Natural killer cell (primary cell): ENCODE measurements at regions not wholly inside any gene's neighbourhood (a gene's known extent, or its start where the extent isn't known, plus 50 kb on each side); places are given as distances from the start of the nearest gene placed in this dataset.

Experiments
- ATAC-seq, 3 donors: fragments of 150-1000 bp in 2 of 3; fragments of 200-7000 bp in 1 of 3; cut with Tn5 transposase; 1 replicate in 1 of 3; 2 replicates in 2 of 3; pipeline ENCODE4 v1.10.0; 2021; ENCODE audit warnings: mild to moderate bottlenecking in 2 of 3, moderate library complexity in 2 of 3
- DNase-seq, 2 donors: peaks; one replicate each; pipeline versions ENCODE4 v3.0.0 to v3.0.0-alpha.2; 2013 to 2021; ENCODE audit warnings: mixed read lengths in 1 of 2
- H3K27ac ChIP-seq: one replicate; pipeline ENCODE4 v1.5.1; 2013; ENCODE audit warnings: mild to moderate bottlenecking, low read length
- H3K27me3 ChIP-seq: one replicate; pipeline ENCODE4 v1.6.1; 2013; ENCODE audit warnings: low read length; ENCODE audit not compliant: control insufficient read depth, insufficient read depth
- H3K36me3 ChIP-seq: one replicate; pipeline ENCODE4 v1.6.1; 2013; ENCODE audit warnings: low read length; ENCODE audit not compliant: control insufficient read depth, insufficient read depth
- H3K4me1 ChIP-seq: one replicate; pipeline ENCODE4 v1.6.1; 2013; ENCODE audit warnings: low read length; ENCODE audit not compliant: control insufficient read depth, insufficient read depth
- H3K4me3 ChIP-seq: one replicate; pipeline ENCODE4 v1.5.1; 2013; ENCODE audit warnings: low read length
- H3K9me3 ChIP-seq: one replicate; pipeline ENCODE4 v1.6.1; 2013; ENCODE audit warnings: low read length; ENCODE audit not compliant: control insufficient read depth, insufficient read depth
- H3K27ac Mint-ChIP-seq, 2 donors: one replicate each; pipeline ENCODE4 v1.8.0; 2022; ENCODE audit warnings: mild to moderate bottlenecking in 2 of 2, mixed read lengths in 2 of 2, moderate library complexity in 1 of 2
- H3K27me3 Mint-ChIP-seq, 2 donors: one replicate each; pipeline ENCODE4 v1.8.0; 2022; ENCODE audit warnings: low read depth in 2 of 2, mixed read lengths in 2 of 2
- H3K36me3 Mint-ChIP-seq: one replicate; pipeline ENCODE4 v1.8.0; 2022; ENCODE audit warnings: mixed read lengths
- H3K4me1 Mint-ChIP-seq, 2 donors: one replicate each; pipeline ENCODE4 v1.8.0; 2022; ENCODE audit warnings: mixed read lengths in 2 of 2
- H3K4me3 Mint-ChIP-seq: one replicate; pipeline ENCODE4 v1.8.0; 2022; ENCODE audit warnings: mild to moderate bottlenecking, moderate library complexity, mixed read lengths
- H3K9me3 Mint-ChIP-seq, 2 donors: one replicate each; pipeline ENCODE4 v1.8.0; 2022; ENCODE audit warnings: mixed read lengths in 2 of 2
- CTCF ChIP-seq: fragments of 200-600 bp; IDR thresholded peaks from one replicate; pipeline ENCODE4 v1.8.0; 2022; ENCODE audit warnings: antibody characterized with exemption
- WGBS: methylation state at CpG from one replicate; pipeline ENCODE4 v1.1.7; 2013; ENCODE audit warnings: missing lambda C conversion rate; ENCODE audit not compliant: insufficient coverage; 5-methylcytosine and 5-hydroxymethylcytosine counted together
- intact Hi-C: fragments of 100-400 bp; cut with micrococcal nuclease; formaldehyde crosslinking; loops from one replicate; pipeline ENCODE4 v1.14.2; 2022

DNA sequence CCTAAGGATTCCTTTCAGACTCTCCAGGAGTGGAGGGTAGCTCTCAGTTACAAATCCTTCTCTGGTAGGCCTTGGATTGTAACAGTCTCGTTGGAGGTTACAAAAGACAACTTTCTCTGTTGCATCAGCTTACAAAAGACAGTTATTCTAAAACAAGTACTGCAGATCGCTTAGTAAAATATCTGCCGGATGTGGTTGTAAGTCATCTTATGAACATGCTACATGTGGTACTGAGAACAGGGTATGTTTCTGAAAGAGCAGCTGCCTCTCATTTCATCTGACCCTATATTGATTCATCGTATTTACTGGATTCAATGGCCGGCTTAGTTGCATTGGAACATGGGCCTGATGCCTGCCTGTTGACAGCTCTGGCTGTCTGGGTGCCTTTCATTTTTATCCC, 157.4 kb downstream of the PTCSC3 start:
- H3K27ac ChIP-seq = no peak overlapping the region
- intact Hi-C loops = no loop called here
- no peaks in the 10 kb centered on the region for H3K9me3 ChIP-seq
- H3K27me3 Mint-ChIP-seq = peaks cover 2 to 6% of the 10 kb centered on the region in 2 donors
- H3K36me3 Mint-ChIP-seq = no peaks in the 10 kb centered on the region
- no peak overlapping the region for H3K4me3 Mint-ChIP-seq
- no peaks in the 10 kb centered on the region for H3K4me1 ChIP-seq
- DNase-seq = no peak
- no peaks in the 10 kb centered on the region for H3K9me3 Mint-ChIP-seq
- no peaks in the 10 kb centered on the region for H3K4me1 Mint-ChIP-seq
- no peak for ATAC-seq
- no peaks in the 10 kb centered on the region for H3K36me3 ChIP-seq
- TF ChIP-seq CTCF = no peak
- H3K4me3 ChIP-seq = no peak overlapping the region
- no peaks in the 10 kb centered on the region for H3K27me3 ChIP-seq
- 100% methylated on average over 5 of the region's 5 CpGs for WGBS
- H3K27ac Mint-ChIP-seq = no peak overlapping the region

DNA sequence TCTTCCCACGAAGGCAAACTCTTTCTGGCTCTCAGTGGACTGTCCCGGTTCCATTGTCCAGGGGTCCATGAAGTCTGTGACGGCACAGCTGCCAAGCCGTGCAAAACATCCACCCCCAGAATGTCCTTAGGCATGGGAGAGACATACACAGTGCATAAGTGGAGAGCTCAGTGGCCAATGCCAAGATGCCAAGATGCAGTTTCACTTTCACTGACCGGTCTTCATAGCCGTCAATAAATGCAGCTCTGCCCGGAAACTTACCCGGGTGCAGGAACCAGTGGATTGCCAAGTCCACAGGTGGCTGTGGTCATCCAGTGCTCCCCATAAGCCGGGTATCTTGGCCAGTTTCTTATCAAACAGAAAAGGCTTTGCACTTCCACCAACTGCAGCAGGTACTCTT, 162.3 kb downstream of the PTCSC3 start:
- Mint-ChIP-seq H3K4me1 (no peaks in the 10 kb centered on the region), H3K4me3 (no peak overlapping the region), H3K27ac (no peak overlapping the region), H3K27me3 (no peaks in the 10 kb centered on the region), H3K36me3 (no peaks in the 10 kb centered on the region), H3K9me3 (no peaks in the 10 kb centered on the region)
- Histone ChIP-seq H3K27ac (no peak overlapping the region), H3K27me3 (no peaks in the 10 kb centered on the region), H3K4me1 (no peaks in the 10 kb centered on the region), H3K4me3 (no peak overlapping the region), H3K9me3 (no peaks in the 10 kb centered on the region), H3K36me3 (no peaks in the 10 kb centered on the region)
- intact Hi-C loops = no loop called here
- 84% methylated on average over 9 of the region's 9 CpGs for WGBS
- no peak for ATAC-seq
- TF ChIP-seq CTCF = no peak
- DNase-seq = no peak

DNA sequence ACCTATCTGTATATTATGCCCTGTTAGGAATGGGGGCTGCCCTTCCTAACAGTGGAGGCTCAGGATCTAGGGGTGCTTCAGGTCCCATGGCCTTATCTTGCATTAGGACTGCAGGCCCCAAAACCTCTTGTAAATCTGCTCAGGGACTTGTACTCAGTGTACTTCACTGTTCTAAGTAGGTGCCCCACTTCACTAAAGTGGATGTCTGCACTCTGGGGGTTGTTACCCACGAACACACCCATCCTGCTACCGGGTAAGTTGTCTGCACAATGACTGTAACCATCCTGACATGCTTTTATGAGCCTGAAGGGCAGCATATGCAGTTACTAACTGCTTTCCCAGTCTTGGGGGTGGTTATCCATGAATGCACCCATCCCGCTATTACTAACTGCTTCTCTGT, 163.0 kb downstream of the PTCSC3 start:
- no peaks in the 10 kb centered on the region for H3K36me3 ChIP-seq
- no peaks in the 10 kb centered on the region for H3K9me3 ChIP-seq
- Mint-ChIP-seq H3K9me3 (no peaks in the 10 kb centered on the region), H3K4me3 (no peak overlapping the region), H3K4me1 (no peaks in the 10 kb centered on the region), H3K27ac (no peak overlapping the region), H3K36me3 (no peaks in the 10 kb centered on the region), H3K27me3 (no peaks in the 10 kb centered on the region)
- no peak overlapping the region for H3K27ac ChIP-seq
- ATAC-seq (no peak), DNase-seq (no peak)
- no peaks in the 10 kb centered on the region for H3K4me1 ChIP-seq
- no peak overlapping the region for H3K4me3 ChIP-seq
- no peaks in the 10 kb centered on the region for H3K27me3 ChIP-seq
- TF ChIP-seq CTCF = no peak
- 74% methylated on average over 3 of the region's 3 CpGs for WGBS
- intact Hi-C loops = no loop called here

DNA sequence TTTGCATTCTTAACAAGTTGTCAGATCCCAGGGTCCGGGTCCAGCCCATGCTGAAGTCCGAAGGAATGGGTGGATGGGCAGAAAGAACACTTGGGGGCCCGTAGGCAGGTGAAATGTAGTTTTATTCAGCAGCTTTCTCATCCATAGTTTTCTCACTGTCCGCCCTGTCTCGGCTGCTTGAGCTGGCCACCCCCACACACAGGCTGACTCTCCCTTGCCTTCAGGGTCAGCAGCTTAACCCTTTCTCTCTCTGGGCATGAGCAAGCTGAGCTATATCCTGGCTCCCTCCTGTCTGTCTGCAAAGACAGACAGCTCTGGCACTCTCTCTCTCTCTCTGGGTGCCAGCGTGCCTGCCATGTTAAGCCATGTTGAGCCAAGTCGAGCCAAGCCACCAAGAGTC, 163.9 kb downstream of the PTCSC3 start:
- H3K36me3 Mint-ChIP-seq = no peaks in the 10 kb centered on the region
- DNase-seq (no peak), ATAC-seq (no peak)
- intact Hi-C loops = no loop called here
- Histone ChIP-seq H3K4me1 (no peaks in the 10 kb centered on the region), H3K4me3 (no peak overlapping the region), H3K36me3 (no peaks in the 10 kb centered on the region), H3K9me3 (no peaks in the 10 kb centered on the region), H3K27ac (no peak overlapping the region), H3K27me3 (no peaks in the 10 kb centered on the region)
- no peak overlapping the region for H3K27ac Mint-ChIP-seq
- 61% methylated on average over 7 of the region's 7 CpGs for WGBS
- H3K4me1 Mint-ChIP-seq = no peaks in the 10 kb centered on the region
- no peaks in the 10 kb centered on the region for H3K27me3 Mint-ChIP-seq
- TF ChIP-seq CTCF = no peak
- H3K4me3 Mint-ChIP-seq = no peak overlapping the region
- H3K9me3 Mint-ChIP-seq = no peaks in the 10 kb centered on the region
